T-cell (primary cell): ENCODE measurements at regions not wholly inside any gene's neighbourhood (a gene's known extent, or its start where the extent isn't known, plus 50 kb on each side); places are given as distances from the start of the nearest gene placed in this dataset.

ENCODE experiments used
- ATAC-seq, 4 experiments: fragments of 200-7000 bp in 3 of 4; fragments of 150-1000 bp in 1 of 4; cut with Tn5 transposase; replicated peaks in 1 of 4; 1 replicate in 3 of 4; 2 replicates in 1 of 4; pipeline ENCODE4 v1.10.0; 2021; ENCODE audit warnings: moderate library complexity in 3 of 4, mild to moderate bottlenecking in 2 of 4, moderate number of reproducible peaks in 1 of 4
- CTCF ChIA-PET, 2 donors: fragments of 300-600 bp; sonication (Branson Sonifier 250); formaldehyde crosslinking; loops; one replicate each; lab custom pipeline; 2022; ENCODE audit warnings: antibody characterized with exemption in 2 of 2; lab: Charles Lee
- POLR2A ChIA-PET, 2 donors: fragments of 300-600 bp; sonication (Branson Sonifier 250); formaldehyde crosslinking; loops; one replicate each; lab custom pipeline; 2022; ENCODE audit warnings: antibody characterized with exemption in 2 of 2; lab: Charles Lee
- DNase-seq, 35 experiments: peaks; one replicate each; pipeline versions ENCODE4 v3.0.0 to v3.0.0-alpha.2; 2013 to 2023
- H3K27ac ChIP-seq: one replicate; pipeline ENCODE4 v1.5.1; 2013; ENCODE audit warnings: low read length
- H3K27me3 ChIP-seq, 2 experiments: replicated peaks in 1 of 2; 1 replicate in 1 of 2; 2 replicates in 1 of 2; pipeline versions ENCODE4 v1.6.1 to v1.7.0; 2013; ENCODE audit warnings: low read length in 1 of 2, mixed read lengths in 1 of 2; ENCODE audit not compliant: control insufficient read depth in 2 of 2, insufficient read depth in 2 of 2; ENCODE audit errors: extremely low read depth in 1 of 2
- H3K36me3 ChIP-seq, 2 donors: 1 replicate in 1 of 2; 2 replicates in 1 of 2; pipeline versions ENCODE4 v1.6.1 to v1.7.0; 2013; ENCODE audit warnings: low read length in 1 of 2; ENCODE audit not compliant: control insufficient read depth in 2 of 2, insufficient read depth in 1 of 2; ENCODE audit errors: extremely low read depth in 1 of 2
- H3K4me1 ChIP-seq, 2 experiments: 1 replicate in 1 of 2; 2 replicates in 1 of 2; pipeline versions ENCODE4 v1.6.1 to v1.7.0; 2013; ENCODE audit warnings: low read length in 2 of 2, mixed read lengths in 1 of 2; ENCODE audit not compliant: insufficient read depth in 2 of 2, control insufficient read depth in 1 of 2; ENCODE audit errors: extremely low read depth in 1 of 2
- H3K4me3 ChIP-seq, 2 donors: 1 replicate in 1 of 2; 2 replicates in 1 of 2; pipeline versions ENCODE4 v1.5.1 to v1.7.0; 2013; ENCODE audit warnings: mild to moderate bottlenecking in 2 of 2, low read length in 1 of 2, moderate library complexity in 1 of 2; ENCODE audit not compliant: control insufficient read depth in 1 of 2; ENCODE audit errors: extremely low read depth in 1 of 2
- H3K9me3 ChIP-seq: 2 replicates; pipeline ENCODE4 v1.7.0; 2013
- H3K27ac Mint-ChIP-seq, 2 donors: one replicate each; pipeline ENCODE4 v1.8.0; 2020 to 2021; ENCODE audit warnings: mild to moderate bottlenecking in 2 of 2, mixed read lengths in 2 of 2
- H3K27me3 Mint-ChIP-seq, 2 donors: one replicate each; pipeline ENCODE4 v1.8.0; 2021 to 2022; ENCODE audit warnings: mixed read lengths in 2 of 2
- H3K36me3 Mint-ChIP-seq: one replicate; pipeline ENCODE4 v1.8.0; 2021; ENCODE audit warnings: mixed read lengths
- H3K4me1 Mint-ChIP-seq, 3 donors: one replicate each; pipeline ENCODE4 v1.8.0; 2020 to 2022; ENCODE audit warnings: mixed read lengths in 3 of 3, mild to moderate bottlenecking in 1 of 3
- H3K4me3 Mint-ChIP-seq, 3 donors: one replicate each; pipeline ENCODE4 v1.8.0; 2020 to 2022; ENCODE audit warnings: mild to moderate bottlenecking in 3 of 3, mixed read lengths in 3 of 3, moderate library complexity in 3 of 3
- H3K9me3 Mint-ChIP-seq, 3 donors: one replicate each; pipeline ENCODE4 v1.8.0; 2020 to 2022; ENCODE audit warnings: mixed read lengths in 3 of 3
- WGBS: methylation state at CpG from one replicate; pipeline ENCODE4 v1.1.5; 2013; ENCODE audit warnings: missing lambda C conversion rate; ENCODE audit not compliant: insufficient coverage; 5-methylcytosine and 5-hydroxymethylcytosine counted together

- no peaks in the 10 kb centered on the region for H3K36me3 ChIP-seq
- Mint-ChIP-seq H3K27ac (peak overlapping the region in 1 of 2 donors; percentile 44), H3K27me3 (no peaks in the 10 kb centered on the region), H3K4me1 (peaks cover 24 to 41% (median 37%) of the 10 kb centered on the region in 3 donors), H3K36me3 (no peaks in the 10 kb centered on the region), H3K4me3 (no peak overlapping the region), H3K9me3 (peaks cover 0 to 2% (median 0%) of the 10 kb centered on the region in 3 donors)
- peaks cover 3 to 9% of the 10 kb centered on the region in 2 experiments for H3K4me1 ChIP-seq
- no peaks in the 10 kb centered on the region for H3K9me3 ChIP-seq
- no peak overlapping the region for H3K4me3 ChIP-seq
- ChIA-PET POLR2A (interaction anchor here in 1 of 2 donors (0.6 kb wide), 1 partner anchor 503 kb away, joined by 6 read pairs; no protein-coding TSS in a partner anchor), CTCF (no interaction called here)
- DNase-seq (no peak), ATAC-seq (peak in 1 of 4 experiments; percentile 53)
- no CpG with 5 or more reads among the region's 3 CpGs for WGBS
- H3K27ac ChIP-seq, result no peak overlapping the region
- no peaks in the 10 kb centered on the region for H3K27me3 ChIP-seq
These were observed 319.9 kb downstream of the KCNC2 start for GRCh38 chr12:74889563-74890236.

DNA sequence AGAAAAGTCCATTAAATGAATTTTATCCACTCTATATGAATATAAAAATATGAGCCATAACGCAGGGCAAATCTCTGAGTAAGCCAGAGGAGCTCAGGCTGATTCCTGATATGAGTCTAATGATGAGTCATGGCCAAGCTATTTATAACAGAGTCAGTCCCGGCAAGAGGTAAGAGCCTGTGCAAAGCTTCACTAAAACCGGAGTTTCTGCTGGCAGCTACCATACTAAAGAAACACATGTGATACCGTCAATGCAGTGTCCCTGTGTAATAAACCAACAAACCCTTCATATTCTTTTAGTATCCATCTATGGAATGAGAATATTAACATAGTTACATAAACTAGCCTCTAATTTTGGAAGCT, 319.4 kb downstream of the KCNC2 start:
- WGBS, result no CpG with 5 or more reads among the region's 4 CpGs
- H3K27me3 Mint-ChIP-seq, result no peaks in the 10 kb centered on the region
- POLR2A ChIA-PET, result no interaction called here
- DNase-seq, result peak in 1 of 35 experiments; percentile 4
- no peak overlapping the region for H3K27ac Mint-ChIP-seq
- CTCF ChIA-PET, result no interaction called here
- peak in 2 of 4 experiments; percentile 54 to 74 for ATAC-seq
- Histone ChIP-seq H3K4me1 (peaks cover 3 to 9% of the 10 kb centered on the region in 2 experiments), H3K27ac (no peak overlapping the region), H3K9me3 (no peaks in the 10 kb centered on the region), H3K36me3 (no peaks in the 10 kb centered on the region), H3K27me3 (no peaks in the 10 kb centered on the region), H3K4me3 (no peak overlapping the region)
- no peaks in the 10 kb centered on the region for H3K36me3 Mint-ChIP-seq
- H3K4me3 Mint-ChIP-seq, result no peak overlapping the region
- H3K4me1 Mint-ChIP-seq, result peaks cover 24 to 41% (median 37%) of the 10 kb centered on the region in 3 donors
- peaks cover 0 to 2% (median 0%) of the 10 kb centered on the region in 3 donors for H3K9me3 Mint-ChIP-seq

GRCh38 chr12:74891083-74891668, 318.5 kb downstream of the KCNC2 start:
- Histone ChIP-seq H3K4me3 (no peak overlapping the region), H3K9me3 (no peaks in the 10 kb centered on the region), H3K4me1 (peaks cover 3 to 9% of the 10 kb centered on the region in 2 experiments), H3K36me3 (no peaks in the 10 kb centered on the region), H3K27me3 (no peaks in the 10 kb centered on the region), H3K27ac (no peak overlapping the region)
- peaks cover 24 to 41% (median 37%) of the 10 kb centered on the region in 3 donors for H3K4me1 Mint-ChIP-seq
- DNase-seq (no peak), ATAC-seq (no peak)
- H3K9me3 Mint-ChIP-seq, result peaks cover 0 to 2% (median 0%) of the 10 kb centered on the region in 3 donors
- no CpG with 5 or more reads among the region's 1 CpG for WGBS
- no peaks in the 10 kb centered on the region for H3K36me3 Mint-ChIP-seq
- H3K4me3 Mint-ChIP-seq, result no peak overlapping the region
- H3K27me3 Mint-ChIP-seq, result no peaks in the 10 kb centered on the region
- H3K27ac Mint-ChIP-seq, result peak overlapping the region in 1 of 2 donors; percentile 35
- CTCF ChIA-PET, result no interaction called here
- POLR2A ChIA-PET, result no interaction called here

GRCh38 chr12:74892057-74892633, 317.5 kb downstream of the KCNC2 start:
- peak overlapping the region in 2 of 3 donors; percentile 21 to 42 for H3K4me3 Mint-ChIP-seq
- CTCF ChIA-PET, result no interaction called here
- Histone ChIP-seq H3K9me3 (no peaks in the 10 kb centered on the region), H3K4me1 (peaks cover 3 to 11% of the 10 kb centered on the region in 2 experiments), H3K4me3 (no peak overlapping the region), H3K27ac (no peak overlapping the region), H3K27me3 (no peaks in the 10 kb centered on the region), H3K36me3 (no peaks in the 10 kb centered on the region)
- H3K9me3 Mint-ChIP-seq, result peaks cover 0 to 2% (median 0%) of the 10 kb centered on the region in 3 donors
- peaks cover 24 to 44% (median 41%) of the 10 kb centered on the region in 3 donors for H3K4me1 Mint-ChIP-seq
- ATAC-seq (peak in 2 of 4 experiments; percentile 20 to 55), DNase-seq (peak in 1 of 35 experiments; percentile 3)
- no CpG with 5 or more reads among the region's 4 CpGs for WGBS
- H3K27me3 Mint-ChIP-seq, result no peaks in the 10 kb centered on the region
- no peaks in the 10 kb centered on the region for H3K36me3 Mint-ChIP-seq
- H3K27ac Mint-ChIP-seq, result peak overlapping the region; percentile 35 to 81
- POLR2A ChIA-PET, result interaction anchor here in 1 of 2 donors (0.6 kb wide), 1 partner anchor 1653 kb away, joined by 3 read pairs; no protein-coding TSS in a partner anchor

DNA sequence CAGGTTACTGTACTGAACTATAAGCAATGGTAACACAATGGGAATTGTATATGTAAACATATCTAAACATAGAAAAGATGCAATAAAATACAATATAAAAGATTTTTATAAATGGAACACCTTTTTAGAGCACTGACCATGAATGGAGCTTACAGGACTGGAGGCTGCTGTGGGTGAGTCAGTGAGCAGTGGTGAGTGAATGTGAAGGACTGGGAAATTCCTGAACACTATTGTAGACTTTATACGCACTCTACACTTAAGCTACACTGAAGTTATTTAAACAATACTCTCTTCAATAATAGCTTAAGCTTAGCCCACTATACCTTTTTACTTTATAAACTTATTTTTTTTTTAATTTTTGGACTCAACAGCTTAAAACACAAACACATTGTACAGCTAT, 313.5 kb downstream of the KCNC2 start:
- ATAC-seq (no peak), DNase-seq (no peak)
- CTCF ChIA-PET, result no interaction called here
- Mint-ChIP-seq H3K27me3 (no peaks in the 10 kb centered on the region), H3K27ac (no peak overlapping the region), H3K4me1 (peaks cover 41 to 51% (median 50%) of the 10 kb centered on the region in 3 donors), H3K36me3 (no peaks in the 10 kb centered on the region), H3K9me3 (peaks cover 0 to 2% (median 0%) of the 10 kb centered on the region in 3 donors), H3K4me3 (no peak overlapping the region)
- POLR2A ChIA-PET, result interaction anchor here (0.5 to 0.6 kb wide), 2 partner anchors 78 to 1761 kb away, joined by 3 read pairs; no protein-coding TSS in a partner anchor
- Histone ChIP-seq H3K9me3 (no peaks in the 10 kb centered on the region), H3K4me3 (no peak overlapping the region), H3K27ac (no peak overlapping the region), H3K4me1 (peaks cover 3 to 23% of the 10 kb centered on the region in 2 experiments), H3K36me3 (no peaks in the 10 kb centered on the region), H3K27me3 (no peaks in the 10 kb centered on the region)
- no CpG with 5 or more reads among the region's 1 CpG for WGBS

DNA sequence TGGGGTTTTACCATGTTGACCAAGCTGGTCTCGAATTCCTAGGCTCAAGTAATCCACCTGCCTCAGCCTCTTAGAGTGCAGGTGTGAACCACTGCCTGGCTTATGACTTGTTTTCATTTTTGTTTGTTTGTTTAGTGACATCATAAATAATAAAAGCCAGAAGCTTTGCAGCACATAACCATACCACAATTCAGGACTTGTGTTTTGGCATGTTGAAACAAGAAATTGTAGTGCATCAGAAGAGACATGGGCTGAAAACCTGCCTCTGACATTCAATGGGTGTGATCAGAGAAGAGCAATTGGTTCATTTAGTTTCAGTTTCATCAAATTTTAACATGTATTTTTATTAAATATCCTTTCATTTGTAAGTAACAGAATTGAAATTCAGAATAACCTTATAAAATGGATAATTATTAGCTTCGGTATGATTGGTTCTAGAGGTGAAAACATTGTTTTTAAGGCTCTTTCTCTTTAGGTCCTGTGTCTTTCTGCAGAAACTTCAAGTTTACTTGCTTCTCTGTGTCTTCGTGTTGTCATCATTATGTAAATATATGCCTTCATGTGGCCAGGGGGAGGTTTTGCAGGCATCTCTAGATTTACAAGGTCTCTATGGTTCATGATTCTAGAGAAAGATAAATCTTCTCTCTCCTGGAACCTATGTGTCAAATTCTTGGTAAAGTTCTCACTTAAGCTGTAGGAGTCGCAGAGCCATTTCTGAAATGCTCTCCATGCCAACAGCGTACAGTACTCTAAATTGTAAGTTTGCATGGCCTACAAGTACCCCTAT, 312.0 kb downstream of the KCNC2 start:
- Mint-ChIP-seq H3K4me1 (peaks cover 27 to 42% (median 39%) of the 10 kb centered on the region in 3 donors), H3K4me3 (peak overlapping the region; percentile 17 to 66 (median 47)), H3K9me3 (peaks cover 0 to 2% (median 0%) of the 10 kb centered on the region in 3 donors), H3K27me3 (no peaks in the 10 kb centered on the region), H3K27ac (peak overlapping the region; percentile 72 to 84), H3K36me3 (no peaks in the 10 kb centered on the region)
- Histone ChIP-seq H3K9me3 (no peaks in the 10 kb centered on the region), H3K4me1 (peaks cover 3 to 17% of the 10 kb centered on the region in 2 experiments), H3K36me3 (no peaks in the 10 kb centered on the region), H3K27ac (peak overlapping the region; percentile 19), H3K27me3 (no peaks in the 10 kb centered on the region), H3K4me3 (no peak overlapping the region)
- ATAC-seq (peak in 1 of 4 experiments; percentile 44), DNase-seq (peak in 1 of 35 experiments; percentile 15)
- CTCF ChIA-PET, result no interaction called here
- POLR2A ChIA-PET, result no interaction called here
- WGBS, result 75% methylated on average over 2 of the region's 5 CpGs
